ENCODE measurements at regions not wholly inside any gene's neighbourhood (a gene's known extent, or its start where the extent isn't known, plus 50 kb on each side); places are given as distances from the start of the nearest gene placed in this dataset.

DNA sequence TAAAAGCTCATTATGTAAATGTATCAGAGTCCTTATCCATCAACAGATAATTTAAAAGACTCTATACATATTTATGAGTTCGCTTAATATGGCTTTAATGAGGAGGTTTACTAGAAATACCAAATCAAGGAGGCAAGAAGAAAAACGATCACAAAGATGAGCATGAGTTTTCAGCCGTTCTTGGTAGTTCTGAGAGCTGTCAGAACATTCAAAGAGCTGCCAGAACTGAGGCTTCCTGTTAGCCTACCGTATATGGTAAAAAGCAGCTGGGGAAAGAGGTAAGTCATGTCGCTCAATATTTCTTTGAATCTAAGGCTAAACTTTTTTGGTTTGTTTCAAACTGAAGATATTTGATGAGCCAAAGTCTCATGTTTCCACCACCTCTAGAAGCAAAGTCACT, 115.3 kb upstream of the PLXNC1 start:
- DNase-seq: no peak

DNA sequence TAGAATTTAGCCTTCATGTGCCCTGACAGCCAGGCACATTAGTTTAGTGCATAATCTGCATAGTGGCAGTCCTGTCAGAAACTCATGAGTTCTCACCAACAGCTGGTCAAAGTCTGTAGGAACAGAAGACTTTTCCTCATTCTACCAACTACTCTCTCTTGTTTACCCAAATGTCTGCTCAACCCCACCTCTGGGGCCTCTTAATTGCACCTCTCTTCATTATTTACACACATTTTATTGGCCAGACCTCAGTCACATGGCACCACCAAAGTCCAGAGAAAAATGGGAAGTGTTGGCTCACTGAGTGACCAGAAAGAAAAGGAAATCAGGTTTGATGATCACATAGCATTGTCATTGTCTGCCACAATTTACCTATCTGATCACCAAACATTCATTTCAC, 114.6 kb upstream of the PLXNC1 start:
- no peak for DNase-seq

DNA sequence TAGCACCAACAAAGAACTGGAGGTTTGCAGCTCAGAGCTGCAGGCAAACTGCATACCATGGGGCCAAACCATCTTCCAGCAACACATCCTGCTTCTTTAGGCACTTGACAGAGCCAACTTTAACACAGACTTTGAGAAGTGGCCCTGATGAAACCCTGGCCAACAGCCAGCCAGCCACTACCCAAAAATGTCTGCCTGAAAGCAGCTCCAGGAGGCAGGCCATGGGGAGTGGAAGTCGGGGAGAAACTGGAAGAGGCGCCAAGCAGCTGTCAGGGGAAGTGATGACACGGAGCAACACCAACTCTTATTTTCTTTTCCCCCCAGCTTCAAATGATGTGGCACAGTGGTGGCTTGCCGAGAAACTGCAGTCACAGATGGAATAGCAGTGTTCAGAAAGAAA, 110.9 kb upstream of the PLXNC1 start:
- no peak for DNase-seq

DNA sequence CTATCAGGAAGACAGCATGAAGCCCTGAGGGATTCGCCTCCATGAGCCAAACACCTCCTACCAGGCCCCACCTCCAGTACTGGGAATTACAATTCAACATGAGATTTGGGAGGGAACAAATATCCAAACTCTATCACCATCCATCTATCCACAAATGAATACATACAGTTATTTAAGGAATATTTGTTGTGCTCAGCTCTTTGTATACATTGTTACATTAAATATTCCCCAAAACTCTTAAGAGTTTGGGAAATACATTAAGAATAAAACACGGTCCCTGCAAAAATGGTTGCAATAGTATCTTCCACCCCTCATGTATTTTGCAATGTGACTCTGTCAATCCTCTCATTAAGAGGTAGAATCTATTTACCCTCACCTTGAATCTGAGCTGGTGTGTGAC, 109.8 kb upstream of the PLXNC1 start:
- DNase-seq: no peak

DNA sequence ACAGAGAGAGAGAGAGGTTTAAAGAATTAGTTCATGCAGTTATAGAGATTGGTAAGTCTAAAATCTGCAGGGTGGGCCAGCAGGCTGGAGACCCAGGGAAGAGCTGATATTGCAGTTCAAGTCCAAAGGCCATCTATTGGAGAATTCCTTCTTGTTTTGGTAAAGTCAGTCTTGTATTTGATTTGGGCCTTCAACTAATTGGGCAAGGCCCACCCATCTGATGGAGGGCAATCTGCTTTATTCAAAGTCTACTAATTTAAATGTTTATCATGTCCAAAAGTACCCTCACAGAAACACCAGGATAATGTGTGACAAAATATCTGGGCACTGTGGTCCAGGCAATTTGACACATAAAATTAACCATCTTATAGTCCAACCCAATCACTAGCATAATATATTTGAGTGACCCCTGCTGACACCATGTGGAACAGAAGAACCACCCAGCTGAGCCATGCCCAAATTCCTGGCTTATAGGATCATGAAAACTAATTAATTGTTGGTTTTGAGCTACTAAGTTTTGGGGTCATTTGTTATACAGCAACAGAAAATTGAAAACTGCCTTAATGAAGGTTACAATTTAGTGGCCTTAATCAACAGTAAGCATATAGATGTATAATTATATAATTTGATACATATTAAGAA, 109.1 kb upstream of the PLXNC1 start:
- no peak for DNase-seq

DNA sequence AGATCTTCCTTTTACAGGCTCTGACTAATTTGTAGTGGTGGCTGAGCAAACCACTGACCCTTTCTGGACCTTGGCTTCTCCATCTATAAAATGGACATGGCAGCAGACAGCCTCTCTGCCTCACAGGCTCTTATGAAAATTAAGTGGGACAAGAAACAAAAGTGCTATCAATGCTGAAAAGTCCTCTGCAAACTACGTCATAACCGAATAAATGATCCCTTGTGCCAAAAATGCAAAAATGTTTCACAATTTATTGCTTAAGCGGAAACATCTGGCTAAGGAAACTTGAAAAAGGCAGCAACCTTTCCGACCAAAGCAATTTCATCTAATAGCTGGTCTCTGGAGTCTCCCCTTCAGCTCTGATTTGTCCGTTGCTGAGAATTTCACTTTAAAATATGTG, 108.5 kb upstream of the PLXNC1 start:
- no peak for DNase-seq

DNA sequence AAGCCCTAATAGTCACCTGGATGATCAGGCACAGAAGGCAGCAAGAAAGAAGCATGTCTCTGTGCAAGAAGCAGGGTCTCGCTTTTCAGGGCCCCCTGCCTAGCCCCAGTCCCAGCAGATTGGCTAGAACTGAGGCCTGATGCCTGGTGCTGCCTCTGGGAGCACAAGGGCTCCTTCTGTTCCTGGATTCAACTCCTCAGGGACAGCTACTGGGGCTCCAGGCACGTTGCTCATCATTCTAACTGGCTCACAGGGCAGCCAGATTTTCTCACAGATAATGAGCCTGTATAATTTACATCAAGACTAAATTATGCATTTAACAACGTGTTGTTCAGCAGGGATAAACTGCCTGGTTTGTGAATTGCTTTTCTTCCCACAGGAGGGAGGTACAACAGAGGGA, 106.5 kb upstream of the PLXNC1 start:
- no peak for DNase-seq

DNA sequence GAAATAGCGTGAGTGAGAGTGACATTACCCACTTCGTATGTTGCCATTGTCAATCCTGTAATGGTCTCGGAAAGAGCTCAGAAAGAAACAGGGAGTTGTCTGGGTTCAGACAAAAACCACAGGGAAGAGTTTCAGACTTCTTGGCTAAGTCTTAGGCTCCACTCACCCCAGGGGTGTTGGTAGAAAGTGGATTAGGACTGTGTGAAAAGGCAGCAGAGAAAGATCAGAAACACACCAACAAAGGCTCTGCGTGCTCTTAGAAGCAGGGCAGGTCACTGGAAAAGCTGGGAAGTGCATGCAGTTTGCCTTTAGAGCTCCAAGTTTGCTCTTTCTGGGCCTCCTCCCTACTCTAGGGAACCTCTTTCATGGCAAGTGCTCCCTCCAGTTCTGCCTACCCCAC, 106.1 kb upstream of the PLXNC1 start:
- no peak for DNase-seq

DNA sequence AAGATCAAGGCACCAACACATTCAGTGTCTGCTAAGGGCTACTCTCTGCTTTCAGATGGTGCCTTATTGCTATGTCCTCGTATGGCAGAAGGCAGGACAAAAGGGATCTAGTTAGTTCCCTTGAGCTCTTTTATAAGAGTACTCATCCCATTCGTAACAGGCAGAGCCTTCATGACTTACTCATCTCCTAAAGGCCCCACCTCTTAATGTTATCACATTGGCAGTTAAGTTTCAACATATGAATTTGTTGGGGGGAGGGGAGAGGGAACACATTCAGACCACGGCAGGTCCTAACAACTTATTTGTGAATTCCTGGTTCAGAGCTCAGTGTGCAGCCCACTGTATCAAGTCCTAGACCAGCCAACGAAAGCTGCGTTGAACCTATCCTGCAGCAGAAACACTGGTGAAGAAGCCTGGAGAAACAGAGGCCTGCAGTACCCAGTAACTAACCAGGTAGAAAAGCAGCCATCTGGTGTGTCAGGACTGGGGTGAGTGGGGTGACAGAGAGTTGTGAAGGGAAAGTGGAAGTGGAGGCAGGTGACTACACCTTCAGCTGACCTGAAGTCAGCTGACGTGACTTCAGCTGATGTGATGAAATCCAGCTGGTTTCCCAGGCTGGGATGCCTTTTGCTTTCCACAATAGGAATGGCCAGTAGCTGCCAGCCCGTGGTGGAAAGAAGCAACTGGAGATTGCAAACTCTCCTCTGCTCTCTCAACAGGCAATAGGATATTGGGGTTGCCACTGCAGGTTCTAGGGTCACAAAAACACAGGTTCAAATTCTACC, 101.6 kb upstream of the PLXNC1 start:
- DNase-seq: no peak

DNA sequence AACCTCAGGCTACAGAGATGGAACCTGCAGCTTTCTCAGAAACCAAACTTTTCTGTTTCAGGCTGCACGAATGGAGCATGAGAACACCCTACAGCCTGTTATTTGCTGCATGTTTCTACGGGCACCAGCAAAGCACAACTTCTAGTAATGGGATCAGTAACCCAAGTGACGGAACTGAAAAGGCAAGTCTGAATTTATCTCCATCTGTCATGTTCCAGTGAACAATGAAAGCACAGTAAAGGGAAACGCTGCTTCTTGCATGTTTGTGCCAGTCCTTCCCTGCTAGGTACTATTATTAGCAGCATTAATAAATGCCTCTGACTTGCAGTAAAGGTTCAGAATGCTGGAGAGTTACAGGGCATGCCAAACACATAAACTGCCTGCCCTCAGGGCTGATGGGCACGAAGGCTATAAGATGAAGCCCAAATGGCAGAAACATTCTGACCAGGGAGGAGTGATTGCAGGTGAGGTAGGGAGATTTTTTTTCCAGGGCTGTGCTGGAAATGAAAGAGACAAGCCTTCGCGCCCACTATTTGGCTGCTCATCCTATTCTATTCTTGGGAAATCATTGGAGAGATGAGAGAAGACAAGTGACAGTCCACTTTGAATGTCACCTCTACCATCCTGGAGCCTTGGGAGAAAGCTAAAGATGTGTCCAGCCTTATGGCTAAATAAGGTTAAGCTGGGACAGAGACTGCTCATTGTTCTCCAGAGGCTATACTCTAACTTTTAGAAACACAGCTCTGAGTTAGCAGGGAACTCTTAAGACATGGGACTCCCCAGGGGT, 100.4 kb upstream of the PLXNC1 start:
- no peak for DNase-seq

DNA sequence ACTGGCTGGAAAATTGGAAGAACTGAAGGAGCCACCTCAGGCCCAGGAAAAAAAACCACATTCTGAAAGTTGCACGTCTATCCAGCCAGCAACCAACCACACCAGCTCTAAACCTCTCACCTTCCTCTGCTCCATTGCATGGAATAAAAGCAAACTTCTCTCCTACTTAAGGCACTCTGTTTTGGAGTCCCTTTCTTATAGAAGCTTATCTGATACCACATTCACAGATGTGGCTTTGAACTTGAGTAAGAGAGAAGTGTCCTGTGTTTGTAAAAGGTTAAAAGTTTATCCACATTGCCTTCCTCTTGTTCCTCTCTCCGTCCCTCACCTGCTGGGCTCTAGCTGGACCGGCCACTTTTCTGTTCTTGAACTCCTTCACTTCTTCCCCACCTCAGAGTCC, 99.6 kb upstream of the PLXNC1 start:
- DNase-seq: no peak

DNA sequence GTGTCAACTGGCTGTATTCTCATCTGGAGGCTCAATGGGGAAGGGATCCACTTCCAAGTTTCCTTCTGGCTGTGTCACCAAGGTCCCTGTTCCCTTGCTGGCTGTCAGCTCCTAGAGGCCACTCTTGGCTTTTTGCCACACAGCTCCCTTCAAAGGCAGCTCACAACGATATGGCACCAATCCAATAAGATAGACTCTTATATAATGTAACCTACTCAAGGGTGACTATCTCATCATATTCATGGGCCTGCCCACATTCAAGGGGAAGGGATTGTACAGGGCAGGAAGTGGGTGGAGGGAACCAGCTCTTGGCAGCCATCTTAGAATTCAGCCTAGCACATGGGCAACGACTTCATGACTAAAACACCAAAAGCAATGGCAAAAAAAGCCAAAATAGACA, 98.7 kb upstream of the PLXNC1 start:
- DNase-seq: peak; percentile 9

DNA sequence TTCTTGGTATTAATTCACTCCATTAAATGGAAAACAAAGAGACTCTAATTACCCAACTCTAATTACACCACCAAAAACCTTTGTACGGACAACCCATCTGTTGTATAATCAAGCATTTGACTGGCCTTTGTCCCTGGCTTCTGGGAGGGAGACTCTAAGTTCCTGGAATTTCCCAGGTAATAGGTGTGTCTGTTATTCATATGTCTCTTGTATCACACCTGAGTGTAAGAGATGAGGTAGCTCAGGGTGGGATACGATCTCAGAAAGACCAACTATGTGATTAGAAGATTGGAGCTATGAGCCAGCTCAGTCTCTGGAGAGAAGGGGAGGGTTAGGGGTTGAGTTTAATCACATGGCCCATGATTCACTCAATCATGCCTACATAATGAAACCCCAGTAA, 94.7 kb upstream of the PLXNC1 start:
- no peak for DNase-seq

DNA sequence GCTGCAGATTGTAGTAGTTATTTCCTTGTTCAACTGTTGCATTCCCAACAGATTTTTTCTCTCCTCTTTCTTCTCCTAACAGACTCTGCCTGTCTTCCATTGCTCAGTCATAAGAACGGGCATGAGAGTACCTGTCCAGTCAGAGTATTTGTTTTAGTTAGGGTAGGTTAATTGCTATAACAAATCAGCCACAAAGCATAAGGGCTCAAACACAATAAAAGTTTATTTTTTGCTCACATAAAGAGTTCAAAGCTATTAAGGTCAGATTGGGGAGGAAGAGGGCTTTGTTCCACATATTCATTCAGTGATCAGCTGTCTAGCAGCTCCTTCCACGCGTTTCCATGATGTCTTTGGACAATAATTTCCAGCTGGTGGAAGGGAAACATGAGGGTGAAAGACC, 92.8 kb upstream of the PLXNC1 start:
- DNase-seq: no peak

DNA sequence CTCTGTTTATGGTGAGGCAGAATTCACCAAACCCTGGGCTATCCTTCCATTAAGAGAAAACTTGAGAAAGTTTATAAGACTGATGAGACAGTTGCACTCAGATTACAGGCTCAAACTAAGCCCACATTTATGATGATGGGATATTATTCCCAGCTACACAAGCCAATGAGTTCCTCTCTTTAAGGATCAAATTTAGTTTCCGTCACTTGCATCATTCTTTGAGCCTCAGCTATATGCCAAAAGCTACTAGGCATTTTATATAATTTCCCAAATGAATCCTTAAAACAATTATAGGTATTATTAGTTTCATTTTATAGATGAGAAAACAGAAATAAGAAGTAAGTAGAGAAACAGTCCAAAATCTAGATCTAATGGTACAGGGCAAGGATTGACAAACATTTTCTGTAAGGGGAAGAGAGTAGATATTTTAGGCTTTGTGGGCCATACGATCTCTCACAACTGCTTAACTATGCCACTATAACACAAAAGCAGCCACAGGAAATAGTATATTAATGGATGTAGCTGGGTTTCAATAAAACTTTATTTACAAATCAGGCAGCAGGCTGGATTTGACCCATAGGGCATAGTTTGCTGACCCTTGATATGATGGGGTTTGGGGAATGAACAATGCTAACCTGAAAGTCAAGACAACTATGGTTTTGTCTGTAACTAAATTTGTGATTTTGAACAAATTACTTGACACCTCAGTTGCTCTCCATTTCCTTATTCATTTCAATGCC, 91.8 kb upstream of the PLXNC1 start:
- DNase-seq: no peak

DNA sequence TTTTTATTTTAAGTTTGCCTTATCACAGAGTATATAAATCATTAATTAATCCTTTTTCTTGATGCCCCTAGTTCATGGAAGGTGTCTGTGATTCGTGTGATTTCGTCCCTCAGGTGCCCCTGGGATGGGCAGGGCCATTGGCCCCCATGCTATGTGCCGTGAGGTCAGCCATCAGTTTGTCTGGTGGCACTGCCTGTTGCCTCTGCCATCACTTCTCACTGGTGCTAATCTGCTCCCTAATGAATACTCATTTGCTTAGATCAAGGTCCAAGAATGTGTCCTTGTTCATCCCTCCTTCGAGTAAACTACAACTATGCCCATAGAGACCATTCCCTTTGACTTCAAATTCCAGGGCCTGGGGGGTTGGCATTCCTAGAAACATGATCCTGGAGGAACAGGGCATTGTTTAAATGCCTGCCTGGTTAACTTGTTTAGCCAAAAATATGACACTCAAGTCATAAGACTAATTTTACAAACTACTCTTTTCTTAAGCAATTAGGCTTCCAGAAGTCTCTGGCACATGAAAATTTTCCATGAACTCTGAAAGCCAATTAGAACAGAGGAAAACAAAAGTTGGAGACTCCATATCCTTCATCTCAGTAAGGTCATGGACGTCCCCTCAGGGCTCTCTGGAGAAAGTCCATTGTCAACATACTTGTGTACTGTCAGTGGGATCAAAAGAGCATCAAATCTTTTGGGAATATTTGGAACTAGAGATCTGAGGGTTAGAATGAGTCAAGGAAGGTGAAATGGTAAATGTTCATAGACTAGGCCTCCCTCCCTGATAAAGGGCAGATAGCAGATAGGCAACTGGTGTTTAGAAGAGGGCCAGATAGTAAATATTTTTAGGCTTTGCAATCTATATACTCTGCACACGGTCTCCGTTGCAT, 90.9 kb upstream of the PLXNC1 start:
- DNase-seq: no peak

DNA sequence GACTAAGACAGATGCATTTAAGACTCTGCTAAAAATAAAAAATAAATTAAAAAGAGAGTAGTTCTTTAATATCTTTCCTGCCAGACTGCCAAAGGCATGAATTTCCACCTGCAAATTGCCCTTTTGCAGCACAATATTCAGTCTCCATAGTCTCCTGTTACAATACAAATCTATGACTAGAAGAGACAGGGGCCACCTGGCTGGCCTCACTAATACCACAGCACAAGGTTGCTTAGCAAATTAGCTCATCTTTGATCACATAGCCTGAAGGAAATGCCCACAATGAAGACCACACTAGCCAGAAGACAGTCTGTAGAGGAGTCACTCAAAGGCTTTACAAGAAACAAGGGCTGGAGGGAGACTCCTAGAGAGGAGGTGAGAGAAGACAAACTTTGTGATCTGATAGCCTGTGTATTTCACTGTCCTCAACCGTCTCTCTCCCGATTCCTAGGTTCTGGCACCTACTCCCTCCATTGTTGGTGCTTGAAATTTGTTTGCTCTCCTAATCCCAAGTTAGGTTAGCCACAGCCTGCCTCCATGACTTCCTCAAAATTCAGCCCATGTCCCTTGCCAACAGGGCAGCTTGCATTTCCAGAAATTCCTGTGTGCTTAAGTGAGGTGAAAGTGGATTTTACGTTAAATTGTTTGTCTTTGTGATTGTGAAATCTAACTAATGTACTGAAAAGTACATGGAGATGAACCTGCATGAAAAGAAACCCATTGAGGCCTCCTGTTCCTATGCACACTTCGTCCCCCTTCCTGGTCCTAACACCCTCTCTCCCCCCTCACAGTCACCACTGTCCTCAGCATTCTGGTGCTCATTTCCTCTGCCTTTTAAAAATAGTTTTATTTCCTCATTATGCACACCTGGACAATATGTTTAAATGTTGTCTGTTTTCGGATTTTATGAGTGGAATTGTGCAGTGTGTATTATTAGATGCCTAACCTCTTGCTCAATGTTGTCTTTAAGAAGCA, 88.7 kb upstream of the PLXNC1 start:
- no peak for DNase-seq

DNA sequence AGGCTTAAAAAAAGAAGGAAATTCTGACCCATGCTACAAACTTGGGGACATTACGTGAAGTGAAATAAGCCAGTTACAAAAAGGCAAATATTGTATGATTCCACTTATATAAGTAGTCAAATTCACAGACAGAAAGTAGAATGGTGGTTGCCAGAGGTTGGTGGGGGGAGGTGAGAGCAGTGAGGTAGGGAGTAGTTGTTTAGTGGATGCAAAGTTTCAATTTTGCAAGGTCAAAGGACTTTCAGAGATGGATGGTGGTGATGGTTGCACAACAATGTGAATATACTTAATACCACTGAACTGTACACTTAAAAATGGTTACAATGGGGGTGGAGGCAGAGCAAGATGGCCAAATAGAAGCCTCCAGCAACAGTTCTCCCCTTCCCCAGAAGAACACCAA, 86.2 kb upstream of the PLXNC1 start:
- DNase-seq: no peak

DNA sequence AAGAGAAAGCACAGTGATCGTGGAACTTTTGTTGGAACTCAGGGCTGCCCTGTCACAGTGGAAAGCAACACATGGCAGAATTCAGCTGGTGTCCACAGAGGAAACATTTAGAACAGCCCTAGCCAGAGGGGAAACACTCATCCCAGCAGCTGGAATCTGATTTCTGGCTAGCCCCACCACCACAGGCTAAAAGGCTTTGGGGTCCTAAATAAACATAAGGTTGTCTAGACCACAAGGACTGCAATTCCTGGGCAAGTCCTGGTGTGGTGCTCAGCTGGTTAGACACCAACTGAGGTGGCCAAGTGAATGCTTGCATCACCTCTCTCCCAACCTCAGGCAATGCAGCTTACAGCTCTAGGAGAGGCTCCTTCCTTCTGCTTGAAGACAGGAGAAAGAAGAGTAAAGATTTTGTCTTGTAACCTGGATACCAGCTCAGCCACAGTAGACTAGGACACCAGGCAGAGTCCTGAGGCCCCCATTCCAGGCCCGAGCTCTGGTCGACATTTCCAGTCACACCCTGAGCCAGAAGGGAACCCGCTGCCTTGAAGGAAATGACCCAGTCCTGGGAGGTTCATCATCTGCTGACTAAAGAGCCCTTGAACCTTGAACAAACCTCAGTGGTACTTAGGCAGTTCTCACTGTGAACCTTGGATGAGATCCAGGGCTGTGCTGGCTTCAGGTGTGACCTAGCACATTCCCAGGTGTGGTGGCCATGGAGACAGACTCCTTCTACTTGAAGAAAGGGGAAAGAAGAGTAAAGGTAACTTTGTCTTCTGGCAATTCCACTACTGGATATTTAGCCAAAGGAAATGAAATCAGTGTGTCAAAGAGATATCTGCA, 85.4 kb upstream of the PLXNC1 start:
- DNase-seq: no peak

DNA sequence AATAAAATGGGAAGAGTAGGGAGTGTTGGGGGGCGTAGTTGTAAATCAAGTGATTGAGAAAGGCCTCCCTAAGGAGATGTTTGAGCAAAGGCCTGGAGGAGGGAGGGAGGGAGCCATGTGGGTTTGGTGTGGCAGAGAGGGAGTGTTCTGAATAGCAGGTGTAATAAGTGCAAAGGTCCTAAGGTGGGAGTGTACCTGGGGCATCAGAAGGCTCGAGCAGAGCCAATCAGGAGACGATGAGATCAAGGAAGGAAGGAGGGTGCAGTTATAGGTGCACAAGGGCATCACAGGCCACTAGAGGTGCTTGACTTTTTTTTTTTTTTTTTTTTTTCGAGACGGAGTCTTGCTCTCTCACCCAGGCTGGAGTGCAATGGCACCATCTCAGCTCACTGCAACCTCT, 77.9 kb upstream of the PLXNC1 start:
- no peak for DNase-seq
